ENCODE measurements at regions not wholly inside any gene's neighbourhood (a gene's known extent, or its start where the extent isn't known, plus 50 kb on each side); places are given as distances from the start of the nearest gene placed in this dataset.
A peak's percentile ranks its signal among the peaks of the same experiment; 100 is the strongest.

DNA sequence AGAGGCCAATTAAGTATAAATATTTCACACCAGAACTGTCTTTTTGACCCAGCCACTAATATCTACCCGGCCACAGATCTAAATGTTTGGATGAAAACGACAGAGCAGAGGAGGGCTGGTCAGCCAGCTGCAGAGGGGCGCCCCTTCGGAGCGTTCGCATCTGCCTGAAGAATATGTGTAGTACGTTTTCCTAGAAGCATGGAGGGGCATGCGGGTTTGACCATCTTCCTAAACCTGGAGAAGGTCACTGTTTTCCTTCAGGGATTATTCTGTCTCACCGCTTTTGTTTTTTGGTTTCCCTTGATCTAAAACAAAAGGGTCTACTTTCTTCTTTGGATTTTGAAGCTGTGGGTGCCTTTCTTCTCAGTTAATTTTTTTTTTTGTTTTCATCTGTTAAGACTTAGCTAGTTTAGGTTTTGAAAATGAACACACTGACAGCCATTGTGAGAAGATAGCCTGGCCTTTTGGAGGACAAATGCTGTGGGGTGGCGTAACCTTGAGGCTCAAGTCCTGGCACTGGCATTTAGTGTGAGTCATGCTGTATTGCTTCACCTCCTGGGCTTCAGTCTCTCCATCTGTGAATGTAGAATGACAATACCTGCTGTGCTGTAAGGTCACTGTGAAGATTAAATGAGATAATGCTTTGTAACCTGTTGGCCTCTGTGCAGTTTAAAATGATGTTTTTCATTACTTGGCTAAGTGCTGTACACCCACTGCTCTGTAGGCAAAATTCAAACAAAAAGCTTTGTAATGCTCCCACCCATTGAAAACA, 74.1 kb upstream of the IRF2BP2 start (continued):
- TF ChIP-seq, protein P1, sequence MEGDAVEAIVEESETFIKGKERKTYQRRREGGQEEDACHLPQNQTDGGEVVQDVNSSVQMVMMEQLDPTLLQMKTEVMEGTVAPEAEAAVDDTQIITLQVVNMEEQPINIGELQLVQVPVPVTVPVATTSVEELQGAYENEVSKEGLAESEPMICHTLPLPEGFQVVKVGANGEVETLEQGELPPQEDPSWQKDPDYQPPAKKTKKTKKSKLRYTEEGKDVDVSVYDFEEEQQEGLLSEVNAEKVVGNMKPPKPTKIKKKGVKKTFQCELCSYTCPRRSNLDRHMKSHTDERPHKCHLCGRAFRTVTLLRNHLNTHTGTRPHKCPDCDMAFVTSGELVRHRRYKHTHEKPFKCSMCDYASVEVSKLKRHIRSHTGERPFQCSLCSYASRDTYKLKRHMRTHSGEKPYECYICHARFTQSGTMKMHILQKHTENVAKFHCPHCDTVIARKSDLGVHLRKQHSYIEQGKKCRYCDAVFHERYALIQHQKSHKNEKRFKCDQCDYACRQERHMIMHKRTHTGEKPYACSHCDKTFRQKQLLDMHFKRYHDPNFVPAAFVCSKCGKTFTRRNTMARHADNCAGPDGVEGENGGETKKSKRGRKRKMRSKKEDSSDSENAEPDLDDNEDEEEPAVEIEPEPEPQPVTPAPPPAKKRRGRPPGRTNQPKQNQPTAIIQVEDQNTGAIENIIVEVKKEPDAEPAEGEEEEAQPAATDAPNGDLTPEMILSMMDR (CRISPR knock-in tag; IDR thresholded peaks at IDR 0.05) = 0 out of 2 replicates have a peak, but pooled peaks have one; percentile 22
- no peak for TF ChIP-seq AKAP8 (CRISPR knock-in tag; IDR thresholded peaks at IDR 0.05)
- no peak for TF ChIP-seq ZNF709 (CRISPR knock-in tag; IDR thresholded peaks at IDR 0.05)
- TF ChIP-seq ZNF460 (CRISPR knock-in tag; IDR thresholded peaks at IDR 0.05; ENCODE audit: borderline replicate concordance) = no peak; the same call in 1 of the 2 replicates
- TF ChIP-seq ZNF790 (CRISPR knock-in tag; IDR thresholded peaks at IDR 0.05; ENCODE audit: borderline replicate concordance) = no peak
- no peak for TF ChIP-seq NR3C1 (CRISPR knock-in tag; IDR thresholded peaks at IDR 0.05)
- TF ChIP-seq PCBP1 (IDR thresholded peaks at IDR 0.05; ENCODE audit: borderline replicate concordance, low read depth, low read length) = no peak
- peak; percentile 79; the same call in 1 of the 2 replicates for TF ChIP-seq FOXJ3 (CRISPR knock-in tag; IDR thresholded peaks at IDR 0.05; ENCODE audit: borderline replicate concordance)
- no peak for TF ChIP-seq ZFAT (CRISPR knock-in tag; conservative IDR thresholded peaks at IDR 0.05)
- no peak for TF ChIP-seq ZNF510 (CRISPR knock-in tag; IDR thresholded peaks at IDR 0.05; ENCODE audit: low read depth)
- no peak for TF ChIP-seq HNRNPK (IDR thresholded peaks at IDR 0.05; ENCODE audit: low read depth, low read length, poor library complexity, severe bottlenecking)
- TF ChIP-seq, protein P2, sequence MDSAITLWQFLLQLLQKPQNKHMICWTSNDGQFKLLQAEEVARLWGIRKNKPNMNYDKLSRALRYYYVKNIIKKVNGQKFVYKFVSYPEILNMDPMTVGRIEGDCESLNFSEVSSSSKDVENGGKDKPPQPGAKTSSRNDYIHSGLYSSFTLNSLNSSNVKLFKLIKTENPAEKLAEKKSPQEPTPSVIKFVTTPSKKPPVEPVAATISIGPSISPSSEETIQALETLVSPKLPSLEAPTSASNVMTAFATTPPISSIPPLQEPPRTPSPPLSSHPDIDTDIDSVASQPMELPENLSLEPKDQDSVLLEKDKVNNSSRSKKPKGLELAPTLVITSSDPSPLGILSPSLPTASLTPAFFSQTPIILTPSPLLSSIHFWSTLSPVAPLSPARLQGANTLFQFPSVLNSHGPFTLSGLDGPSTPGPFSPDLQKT (CRISPR knock-in tag; IDR thresholded peaks at IDR 0.05; ENCODE audit: borderline replicate concordance) = no peak
- TF ChIP-seq CHCHD3 (CRISPR knock-in tag; IDR thresholded peaks at IDR 0.05) = no peak
- TF ChIP-seq, protein P3, sequence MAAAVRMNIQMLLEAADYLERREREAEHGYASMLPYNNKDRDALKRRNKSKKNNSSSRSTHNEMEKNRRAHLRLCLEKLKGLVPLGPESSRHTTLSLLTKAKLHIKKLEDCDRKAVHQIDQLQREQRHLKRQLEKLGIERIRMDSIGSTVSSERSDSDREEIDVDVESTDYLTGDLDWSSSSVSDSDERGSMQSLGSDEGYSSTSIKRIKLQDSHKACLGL (CRISPR knock-in tag; IDR thresholded peaks at IDR 0.05) = no peak
- peak; percentile 47; the same call in 1 of the 2 replicates for TF ChIP-seq ZBTB21 (CRISPR knock-in tag; IDR thresholded peaks at IDR 0.05)
- TF ChIP-seq, protein P4, sequence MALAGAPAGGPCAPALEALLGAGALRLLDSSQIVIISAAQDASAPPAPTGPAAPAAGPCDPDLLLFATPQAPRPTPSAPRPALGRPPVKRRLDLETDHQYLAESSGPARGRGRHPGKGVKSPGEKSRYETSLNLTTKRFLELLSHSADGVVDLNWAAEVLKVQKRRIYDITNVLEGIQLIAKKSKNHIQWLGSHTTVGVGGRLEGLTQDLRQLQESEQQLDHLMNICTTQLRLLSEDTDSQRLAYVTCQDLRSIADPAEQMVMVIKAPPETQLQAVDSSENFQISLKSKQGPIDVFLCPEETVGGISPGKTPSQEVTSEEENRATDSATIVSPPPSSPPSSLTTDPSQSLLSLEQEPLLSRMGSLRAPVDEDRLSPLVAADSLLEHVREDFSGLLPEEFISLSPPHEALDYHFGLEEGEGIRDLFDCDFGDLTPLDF (CRISPR knock-in tag; IDR thresholded peaks at IDR 0.05) = no peak
- no peak for TF ChIP-seq ZNF34 (CRISPR knock-in tag; IDR thresholded peaks at IDR 0.05; ENCODE audit: borderline replicate concordance)
- TF ChIP-seq CBX5 (CRISPR knock-in tag; IDR thresholded peaks at IDR 0.05; ENCODE audit: borderline replicate concordance) = peak; percentile 95; the same call in 1 of the 2 replicates
- TF ChIP-seq GTF3A (CRISPR knock-in tag; conservative IDR thresholded peaks at IDR 0.05) = no peak
- no peak for TF ChIP-seq ZNF160 (CRISPR knock-in tag; IDR thresholded peaks at IDR 0.05)
- no peak for TF ChIP-seq ZNF530 (CRISPR knock-in tag; IDR thresholded peaks at IDR 0.05; ENCODE audit: low read depth)
- TF ChIP-seq ZNF550 (CRISPR knock-in tag; IDR thresholded peaks at IDR 0.05; ENCODE audit: borderline replicate concordance) = no peak
